ENCODE measurements at regions not wholly inside any gene's neighbourhood (a gene's known extent, or its start where the extent isn't known, plus 50 kb on each side); places are given as distances from the start of the nearest gene placed in this dataset.
"Not testable (repeated sequence)": the region's sequence is repeated elsewhere in the genome, so short reads cannot be mapped to it uniquely, and the experiment has no call there.

- no peak for DNase-seq (ENCODE audit: low read depth in 2 of 2)
Measured at GRCh38 chr7:155377071-155377837, 79.6 kb downstream of the INSIG1 start.

- no peak for DNase-seq (ENCODE audit: low read depth in 2 of 2)
Measured at GRCh38 chr7:155377838-155378579, 79.9 kb upstream of the EN2 start.

- DNase-seq (ENCODE audit: low read depth in 2 of 2), result no peak
Measured at GRCh38 chr7:155378580-155378934, 79.4 kb upstream of the EN2 start.

GRCh38 chr7:155378959-155379871 lies 78.7 kb upstream of the EN2 start:
- DNase-seq (ENCODE audit: low read depth in 2 of 2), result no peak

DNA sequence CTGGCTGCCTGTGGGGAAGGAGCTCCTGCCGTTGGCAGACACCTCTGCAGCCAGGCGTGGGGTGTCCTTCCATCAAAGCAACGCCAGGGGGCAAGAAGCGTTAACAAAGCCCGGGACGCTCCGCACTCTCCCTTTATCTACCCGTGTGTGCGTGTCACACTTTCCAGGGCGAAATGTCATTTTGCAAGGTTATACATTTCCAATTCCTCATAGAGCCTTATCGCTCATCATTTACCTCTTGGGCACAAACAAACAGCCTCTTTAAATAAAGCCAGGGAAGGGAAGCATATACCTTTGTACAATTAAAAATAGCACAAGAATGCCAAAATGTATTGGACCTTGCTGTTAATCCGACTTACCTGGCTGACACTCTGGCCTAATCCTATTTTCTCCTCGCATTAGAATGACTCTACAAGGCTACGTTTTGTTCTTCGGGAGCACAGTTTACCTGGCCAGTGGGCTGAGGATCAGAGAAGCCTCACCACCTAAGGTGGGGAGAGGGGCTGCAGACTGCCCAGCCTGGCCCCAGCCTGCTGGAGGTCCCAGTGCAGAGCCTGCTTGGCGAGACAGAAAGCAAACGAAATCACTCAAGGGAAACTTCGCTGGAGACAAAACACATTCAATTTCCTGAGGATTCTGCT lies 77.6 kb upstream of the EN2 start:
- DNase-seq (ENCODE audit: low read depth in 2 of 2), result peak; percentile 58 to 63

GRCh38 chr7:155380976-155381851 lies 76.7 kb upstream of the EN2 start:
- no peak for DNase-seq (ENCODE audit: low read depth in 2 of 2)

- DNase-seq (ENCODE audit: low read depth in 2 of 2), result no peak
Measured at GRCh38 chr7:155381852-155382801, 75.8 kb upstream of the EN2 start.

DNA sequence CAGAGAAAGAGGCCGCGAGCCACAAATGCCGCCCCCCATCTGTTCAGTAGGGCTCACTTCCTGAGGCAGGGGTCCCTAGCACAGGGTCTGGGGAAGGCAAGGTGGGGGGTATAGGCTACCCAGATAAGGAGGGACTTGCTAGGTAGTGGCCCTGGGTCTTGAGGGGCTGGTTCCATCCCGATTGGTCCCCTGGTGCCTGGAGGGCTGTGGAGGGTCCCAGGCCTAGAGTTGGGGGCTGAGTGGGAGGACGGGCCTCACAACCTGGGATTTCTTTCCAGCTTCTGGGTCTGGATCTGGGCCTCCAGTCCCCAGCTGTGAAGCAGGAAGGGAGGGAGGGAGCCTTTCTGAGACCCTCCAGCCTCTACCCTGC lies 75.1 kb upstream of the EN2 start:
- no peak for DNase-seq (ENCODE audit: low read depth in 2 of 2)

DNA sequence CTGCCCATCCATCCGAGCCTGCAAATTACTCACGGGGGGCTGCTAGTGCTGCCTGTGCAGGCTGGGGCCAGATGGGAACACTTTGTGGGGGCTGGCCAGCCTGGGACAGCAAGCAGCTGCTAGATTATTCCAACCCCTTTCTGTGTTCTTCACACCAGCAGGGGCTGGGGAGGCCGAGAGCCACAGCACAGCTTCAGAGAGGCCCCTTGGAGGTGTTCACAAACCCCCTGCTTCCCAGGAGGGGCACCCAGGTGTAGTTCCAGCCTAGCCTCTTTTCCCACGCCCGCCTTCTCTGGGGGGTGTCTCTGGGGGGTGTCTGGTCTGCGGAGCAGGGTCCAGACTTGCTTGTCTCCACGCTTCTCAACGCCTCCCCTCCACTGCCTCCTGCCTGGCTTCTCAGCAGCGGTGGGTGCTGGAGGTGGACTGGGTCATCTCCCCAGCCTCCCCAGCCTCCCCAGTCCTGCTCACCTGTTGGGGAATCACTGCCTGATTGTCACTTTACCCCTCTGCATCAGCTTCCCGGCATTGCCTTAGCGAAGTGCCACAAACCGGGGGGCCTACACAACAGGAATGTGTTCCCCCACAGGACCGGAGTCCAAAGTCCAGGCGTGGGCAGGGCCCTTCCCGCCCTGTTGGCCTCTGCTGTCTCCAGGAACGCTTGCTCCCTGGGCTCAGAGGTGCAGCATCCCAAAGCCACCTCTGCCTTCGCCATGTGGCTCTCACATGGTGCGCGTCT lies 74.0 kb upstream of the EN2 start:
- DNase-seq (ENCODE audit: low read depth in 2 of 2), result no peak

DNA sequence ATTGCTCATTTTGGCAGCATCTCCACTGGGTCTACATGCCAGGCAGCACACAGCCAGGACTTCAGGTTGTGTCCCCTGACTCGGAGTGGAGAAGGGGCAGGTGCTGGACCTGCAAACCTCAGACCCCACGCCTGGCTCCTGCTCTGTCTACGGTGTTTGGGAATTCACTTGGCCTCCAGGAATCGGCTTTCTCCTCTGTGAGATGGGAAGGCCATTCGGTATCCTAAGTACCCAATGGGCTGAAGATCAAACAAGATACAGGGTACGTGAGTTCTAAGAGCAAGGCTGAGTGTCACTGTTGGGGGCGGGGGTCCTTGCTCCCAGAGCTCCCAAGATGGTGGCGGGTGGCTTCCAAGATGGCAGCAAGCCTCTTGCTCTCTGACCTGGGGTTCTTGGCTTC lies 73.2 kb upstream of the EN2 start:
- DNase-seq (ENCODE audit: low read depth in 2 of 2), result no peak

DNA sequence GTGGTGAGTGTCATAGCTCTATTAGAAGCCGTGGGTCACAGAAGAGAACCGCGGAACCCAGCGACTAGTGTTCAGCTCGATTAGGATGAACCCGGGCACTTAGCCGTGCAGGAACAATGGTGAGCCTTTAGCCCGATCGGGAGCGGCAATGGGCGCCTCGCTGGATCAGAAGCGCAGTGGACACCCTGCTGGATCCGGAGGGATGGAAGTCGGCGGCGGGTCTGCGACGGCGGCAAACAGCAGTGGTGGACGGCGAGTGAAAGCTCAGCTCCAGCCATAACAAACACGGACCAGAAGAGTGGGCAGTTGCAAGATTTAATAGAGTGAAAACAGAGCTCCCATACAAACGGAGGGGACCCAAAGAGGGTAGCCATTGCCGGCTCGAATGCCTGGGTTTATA lies 72.7 kb upstream of the EN2 start:
- not testable (repeated sequence) for DNase-seq (ENCODE audit: low read depth in 2 of 2)

- no peak for DNase-seq (ENCODE audit: low read depth in 2 of 2)
Measured at GRCh38 chr7:155386608-155387007, 71.3 kb upstream of the EN2 start.

DNA sequence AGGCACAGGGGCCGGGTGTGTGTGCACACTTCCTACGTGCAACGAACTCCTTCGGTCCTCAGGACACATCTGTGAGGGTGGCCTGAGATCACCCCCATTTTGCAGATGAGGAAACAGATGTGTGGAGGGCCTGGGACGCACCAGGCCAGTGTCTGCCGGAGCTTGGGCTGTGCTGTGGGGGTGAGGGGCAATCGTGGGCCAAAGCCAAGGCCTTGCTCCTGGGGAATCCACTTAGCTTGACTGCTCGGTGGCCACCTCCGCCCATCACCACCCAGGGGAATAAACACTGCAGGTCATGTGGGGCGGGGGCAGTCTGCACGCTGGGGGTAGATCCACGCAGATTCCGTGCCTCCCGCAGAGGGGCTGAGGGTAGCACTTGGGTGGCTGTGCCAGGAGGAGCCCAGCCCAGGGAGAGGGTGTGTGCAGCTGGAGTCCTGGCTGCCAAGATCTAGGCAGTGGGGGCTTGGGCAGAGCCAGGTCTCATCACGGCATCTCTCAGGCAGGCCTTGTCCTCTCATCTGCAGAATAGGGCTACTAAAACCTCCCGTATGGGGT lies 70.8 kb upstream of the EN2 start:
- no peak for DNase-seq (ENCODE audit: low read depth in 2 of 2)

GRCh38 chr7:155388561-155388960 lies 69.4 kb upstream of the EN2 start:
- DNase-seq (ENCODE audit: low read depth in 2 of 2), result no peak

DNA sequence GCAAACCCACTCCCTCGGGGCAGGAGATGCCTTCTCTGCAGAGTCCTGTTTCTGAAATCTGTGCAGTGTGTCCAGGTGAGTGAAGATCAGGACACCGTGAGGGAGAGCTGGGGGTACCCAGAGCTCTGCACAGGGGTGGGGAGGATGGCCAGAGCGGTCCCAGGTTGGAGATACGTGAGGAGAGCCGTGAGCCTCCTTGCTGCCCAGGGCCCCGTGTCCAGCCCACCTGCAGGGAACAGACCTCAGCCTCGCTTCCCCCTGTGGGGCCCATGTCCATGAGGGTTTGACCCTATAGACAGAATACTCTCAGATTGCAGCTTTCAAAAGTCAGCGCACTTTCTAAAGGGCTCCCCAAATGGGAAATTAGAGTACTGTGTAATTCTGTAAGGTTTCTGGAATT lies 66.5 kb upstream of the EN2 start:
- DNase-seq (ENCODE audit: low read depth in 2 of 2), result no peak

- DNase-seq (ENCODE audit: low read depth in 2 of 2), result no peak
Measured at GRCh38 chr7:155392726-155393570, 65.0 kb upstream of the EN2 start.

GRCh38 chr7:155394413-155394812 lies 63.5 kb upstream of the EN2 start:
- no peak for DNase-seq (ENCODE audit: low read depth in 2 of 2)
